ENCODE measurements at regions not wholly inside any gene's neighbourhood (a gene's known extent, or its start where the extent isn't known, plus 50 kb on each side); places are given as distances from the start of the nearest gene placed in this dataset.

- DNase-seq (ENCODE audit: unreplicated experiment), result no peak
- no peak for TF ChIP-seq CTCF (IDR thresholded peaks at IDR 0.05; ENCODE audit: unreplicated experiment)
These were observed 256.9 kb upstream of the COX7C start for GRCh38 chr5:86360801-86361200.

GRCh38 chr5:86371061-86371460 lies 246.7 kb upstream of the COX7C start:
- ChIA-PET CTCF (no interaction called here), POLR2A (no interaction called here)
- Mint-ChIP-seq H3K27me3 (ENCODE audit: insufficient read depth, unreplicated experiment) (peaks cover 36% of the 10 kb centered on the region), H3K27ac (ENCODE audit: low read depth, unreplicated experiment) (no peak overlapping the region), H3K4me1 (ENCODE audit: insufficient read depth, unreplicated experiment) (no peaks in the 10 kb centered on the region), H3K4me3 (ENCODE audit: unreplicated experiment) (no peak overlapping the region), H3K9me3 (ENCODE audit: unreplicated experiment) (no peaks in the 10 kb centered on the region), H3K36me3 (ENCODE audit: insufficient read depth, unreplicated experiment) (no peaks in the 10 kb centered on the region)
- BruUV-seq (replicated peaks), result no TSS peak
- no peak for DNase-seq (ENCODE audit: unreplicated experiment)
- intact Hi-C loops (cut with micrococcal nuclease), result no loop called here
- TF ChIP-seq CTCF (IDR thresholded peaks at IDR 0.05; ENCODE audit: unreplicated experiment), result no peak

More at GRCh38 chr5:86360801-86361200, 256.9 kb upstream of the COX7C start:
- intact Hi-C loops (cut with micrococcal nuclease), result no loop called here
- H3K36me3 Mint-ChIP-seq (ENCODE audit: insufficient read depth, unreplicated experiment), result no peaks in the 10 kb centered on the region
- H3K27me3 Mint-ChIP-seq (ENCODE audit: insufficient read depth, unreplicated experiment), result peaks cover 51% of the 10 kb centered on the region
- H3K4me3 Mint-ChIP-seq (ENCODE audit: unreplicated experiment), result no peak overlapping the region
- H3K9me3 Mint-ChIP-seq (ENCODE audit: unreplicated experiment), result no peaks in the 10 kb centered on the region
- POLR2A ChIA-PET, result no interaction called here
- H3K4me1 Mint-ChIP-seq (ENCODE audit: insufficient read depth, unreplicated experiment), result no peaks in the 10 kb centered on the region
- BruUV-seq (replicated peaks), result no TSS peak
- CTCF ChIA-PET, result no interaction called here
- no peak overlapping the region for H3K27ac Mint-ChIP-seq (ENCODE audit: low read depth, unreplicated experiment)

GRCh38 chr5:86374611-86375010 lies 243.1 kb upstream of the COX7C start:
- H3K4me3 Mint-ChIP-seq (ENCODE audit: unreplicated experiment), result no peak overlapping the region
- ChIA-PET CTCF (interaction anchor here (0.6 kb wide), 1 partner anchor 990 kb away, joined by 5 read pairs; no protein-coding TSS in a partner anchor), POLR2A (no interaction called here)
- no peak for DNase-seq (ENCODE audit: unreplicated experiment)
- H3K36me3 Mint-ChIP-seq (ENCODE audit: insufficient read depth, unreplicated experiment), result no peaks in the 10 kb centered on the region
- TF ChIP-seq CTCF (IDR thresholded peaks at IDR 0.05; ENCODE audit: unreplicated experiment), result no peak
- no peaks in the 10 kb centered on the region for H3K4me1 Mint-ChIP-seq (ENCODE audit: insufficient read depth, unreplicated experiment)
- H3K9me3 Mint-ChIP-seq (ENCODE audit: unreplicated experiment), result no peaks in the 10 kb centered on the region
- H3K27ac Mint-ChIP-seq (ENCODE audit: low read depth, unreplicated experiment), result no peak overlapping the region
- BruUV-seq (replicated peaks), result no TSS peak
- intact Hi-C loops (cut with micrococcal nuclease), result no loop called here
- H3K27me3 Mint-ChIP-seq (ENCODE audit: insufficient read depth, unreplicated experiment), result peaks cover 33% of the 10 kb centered on the region

GRCh38 chr5:86376214-86376613 lies 241.5 kb upstream of the COX7C start:
- H3K4me1 Mint-ChIP-seq (ENCODE audit: insufficient read depth, unreplicated experiment), result no peaks in the 10 kb centered on the region
- CTCF ChIA-PET, result no interaction called here
- intact Hi-C loops (cut with micrococcal nuclease), result no loop called here
- TF ChIP-seq CTCF (IDR thresholded peaks at IDR 0.05; ENCODE audit: unreplicated experiment), result no peak
- H3K36me3 Mint-ChIP-seq (ENCODE audit: insufficient read depth, unreplicated experiment), result no peaks in the 10 kb centered on the region
- no peak overlapping the region for H3K27ac Mint-ChIP-seq (ENCODE audit: low read depth, unreplicated experiment)
- peaks cover 24% of the 10 kb centered on the region for H3K27me3 Mint-ChIP-seq (ENCODE audit: insufficient read depth, unreplicated experiment)
- H3K4me3 Mint-ChIP-seq (ENCODE audit: unreplicated experiment), result no peak overlapping the region
- POLR2A ChIA-PET, result no interaction called here
- BruUV-seq (replicated peaks), result no TSS peak
- no peaks in the 10 kb centered on the region for H3K9me3 Mint-ChIP-seq (ENCODE audit: unreplicated experiment)
- no peak for DNase-seq (ENCODE audit: unreplicated experiment)

Measured in MCF 10A (cell line).